WTC11 (cell line): ENCODE measurements at regions not wholly inside any gene's neighbourhood (a gene's known extent, or its start where the extent isn't known, plus 50 kb on each side); places are given as distances from the start of the nearest gene placed in this dataset.

ENCODE experiments used
- ATAC-seq: fragments of 200-7000 bp; cut with Tn5 transposase; 2 replicates; pipeline ENCODE4 v1.10.0; 2021; ENCODE audit warnings: mild to moderate bottlenecking, moderate library complexity
- CTCF ChIA-PET: fragments of 300-600 bp; sonication (Branson Sonifier 250); formaldehyde crosslinking; loops from one replicate; lab custom pipeline; 2021; ENCODE audit warnings: antibody characterized with exemption; lab: Charles Lee
- POLR2A ChIA-PET: fragments of 350-600 bp; sonication (Branson Sonifier 250); formaldehyde crosslinking; loops from one replicate; lab custom pipeline; 2021; ENCODE audit warnings: antibody characterized with exemption; lab: Charles Lee
- DNase-seq: peaks from one replicate; pipeline ENCODE4 v3.0.0; 2021; ENCODE audit warnings: low spot score
- H3K27ac Mint-ChIP-seq: 2 replicates; pipeline ENCODE4 v1.8.0; 2021; ENCODE audit warnings: mixed read lengths
- H3K27me3 Mint-ChIP-seq: 2 replicates; pipeline ENCODE4 v1.8.0; 2021; ENCODE audit warnings: low read depth, mild to moderate bottlenecking, moderate library complexity, mixed read lengths
- H3K36me3 Mint-ChIP-seq: 2 replicates; pipeline ENCODE4 v1.8.0; 2021; ENCODE audit warnings: mixed read lengths
- H3K4me1 Mint-ChIP-seq: 2 replicates; pipeline ENCODE4 v1.8.0; 2022; ENCODE audit warnings: mixed read lengths
- H3K4me3 Mint-ChIP-seq: 2 replicates; pipeline ENCODE4 v1.8.0; 2021; ENCODE audit warnings: mild to moderate bottlenecking, moderate library complexity, mixed read lengths
- H3K9me3 Mint-ChIP-seq: 2 replicates; pipeline ENCODE4 v1.8.0; 2021; ENCODE audit warnings: mixed read lengths
- ATF1 ChIP-seq: sonication (generic); formaldehyde crosslinking; IDR thresholded peaks from 2 replicates; pipeline ENCODE4 v1.8.1; 2023; ENCODE audit warnings: mild to moderate bottlenecking, moderate library complexity, missing genetic modification reagents
- CBFB ChIP-seq: sonication (generic); formaldehyde crosslinking; IDR thresholded peaks from 2 replicates; pipeline ENCODE4 v1.8.1; 2022; ENCODE audit warnings: mild to moderate bottlenecking, low read depth, missing genetic modification reagents
- ELF4 ChIP-seq: sonication (generic); formaldehyde crosslinking; IDR thresholded peaks from 2 replicates; pipeline ENCODE4 v1.8.1; 2022; ENCODE audit warnings: low read depth, mild to moderate bottlenecking, moderate library complexity, missing genetic modification reagents
- FOXJ3 ChIP-seq: sonication (generic); formaldehyde crosslinking; IDR thresholded peaks from 2 replicates; pipeline ENCODE4 v1.9.0; 2021; ENCODE audit warnings: missing genetic modification reagents, mild to moderate bottlenecking, borderline replicate concordance
- GRHL2 ChIP-seq: fragments of 250-450 bp; sonication (Bioruptor Pico); IDR thresholded peaks from 2 replicates; pipeline ENCODE4 v1.8.0; 2022; ENCODE audit warnings: mild to moderate bottlenecking, moderate library complexity; ENCODE audit not compliant: insufficient replicate concordance, severe bottlenecking
- JAZF1 ChIP-seq: fragments of 250-450 bp; sonication (Bioruptor Pico); IDR thresholded peaks from 2 replicates; pipeline ENCODE4 v1.9.0; 2021; ENCODE audit warnings: moderate library complexity, mild to moderate bottlenecking, inconsistent platforms
- NR1H2 ChIP-seq: sonication (generic); formaldehyde crosslinking; IDR thresholded peaks from 2 replicates; pipeline ENCODE4 v1.9.0; 2021; ENCODE audit warnings: mild to moderate bottlenecking, moderate library complexity, missing genetic modification reagents
- OVOL2 ChIP-seq: fragments of 250-450 bp; sonication (Bioruptor Pico); IDR thresholded peaks from 2 replicates; pipeline ENCODE4 v1.9.0; 2021; ENCODE audit warnings: mild to moderate bottlenecking, borderline replicate concordance
- ZNF263 ChIP-seq: sonication (generic); formaldehyde crosslinking; IDR thresholded peaks from 2 replicates; pipeline ENCODE4 v1.8.1; 2022; ENCODE audit warnings: low read depth, mild to moderate bottlenecking, moderate library complexity, missing genetic modification reagents
- ZNF416 ChIP-seq: fragments of 250-450 bp; sonication (Bioruptor Pico); IDR thresholded peaks from 2 replicates; pipeline ENCODE4 v1.9.0; 2021; ENCODE audit warnings: mild to moderate bottlenecking, inconsistent platforms
- TF ChIP-seq, protein P1 (sequence below): fragments of 250-450 bp; sonication (Bioruptor Pico); IDR thresholded peaks from 2 replicates; pipeline ENCODE4 v1.9.0; 2021; ENCODE audit warnings: moderate library complexity, mild to moderate bottlenecking, inconsistent platforms, borderline replicate concordance
- TF ChIP-seq, protein P2 (sequence below): sonication (generic); formaldehyde crosslinking; IDR thresholded peaks from 2 replicates; pipeline ENCODE4 v1.8.1; 2022; ENCODE audit warnings: mild to moderate bottlenecking, missing genetic modification reagents, moderate library complexity, borderline replicate concordance
- TF ChIP-seq, protein P3 (sequence below): fragments of 250-450 bp; sonication (Bioruptor Pico); IDR thresholded peaks from 2 replicates; pipeline ENCODE4 v1.9.0; 2021; ENCODE audit warnings: mild to moderate bottlenecking
- TF ChIP-seq, protein P4 (sequence below): sonication (generic); formaldehyde crosslinking; IDR thresholded peaks from 2 replicates; pipeline ENCODE4 v1.8.1; 2023; ENCODE audit warnings: mild to moderate bottlenecking, missing genetic modification reagents, moderate library complexity
- TF ChIP-seq, protein P5 (sequence below): sonication (generic); formaldehyde crosslinking; IDR thresholded peaks from 2 replicates; pipeline ENCODE4 v1.8.1; 2023; ENCODE audit warnings: mild to moderate bottlenecking, missing genetic modification reagents, moderate library complexity
- TF ChIP-seq, protein P6 (sequence below): fragments of 250-450 bp; sonication (Bioruptor Pico); IDR thresholded peaks from 2 replicates; pipeline ENCODE4 v1.9.0; 2021; ENCODE audit warnings: mild to moderate bottlenecking, borderline replicate concordance
- TF ChIP-seq, protein P7 (sequence below): sonication (generic); formaldehyde crosslinking; IDR thresholded peaks from 2 replicates; pipeline ENCODE4 v1.8.0; 2022; ENCODE audit warnings: missing genetic modification reagents

DNA sequence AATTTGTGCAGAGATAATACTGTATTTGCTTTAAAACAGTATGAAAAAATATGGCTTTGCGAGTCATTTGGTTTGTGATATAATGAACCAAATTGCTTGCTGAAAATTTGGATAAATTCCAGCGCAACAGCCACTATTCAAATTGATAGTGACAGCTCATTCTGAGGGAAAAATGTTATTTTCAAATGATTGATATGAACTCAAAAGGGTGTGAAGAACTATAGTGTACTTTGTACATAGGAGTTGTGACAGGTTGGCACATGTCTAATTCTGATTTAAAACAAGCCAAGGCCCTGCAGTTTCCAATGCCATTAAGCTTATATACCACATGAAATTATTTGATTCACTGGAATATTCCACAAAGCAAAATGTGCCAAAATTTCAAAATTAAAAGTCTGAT lies 1628.9 kb upstream of the AGA start:
- ChIA-PET CTCF (no interaction called here), POLR2A (no interaction called here)
- DNase-seq (no peak), ATAC-seq (no peak)
- H3K4me3 Mint-ChIP-seq = no peak overlapping the region
- H3K9me3 Mint-ChIP-seq = peaks cover 7% of the 10 kb centered on the region
- no peaks in the 10 kb centered on the region for H3K27me3 Mint-ChIP-seq
- no peaks in the 10 kb centered on the region for H3K4me1 Mint-ChIP-seq
- no peak overlapping the region for H3K27ac Mint-ChIP-seq
- no peaks in the 10 kb centered on the region for H3K36me3 Mint-ChIP-seq
- no peak for TF ChIP-seq JAZF1
- TF ChIP-seq, protein P1, sequence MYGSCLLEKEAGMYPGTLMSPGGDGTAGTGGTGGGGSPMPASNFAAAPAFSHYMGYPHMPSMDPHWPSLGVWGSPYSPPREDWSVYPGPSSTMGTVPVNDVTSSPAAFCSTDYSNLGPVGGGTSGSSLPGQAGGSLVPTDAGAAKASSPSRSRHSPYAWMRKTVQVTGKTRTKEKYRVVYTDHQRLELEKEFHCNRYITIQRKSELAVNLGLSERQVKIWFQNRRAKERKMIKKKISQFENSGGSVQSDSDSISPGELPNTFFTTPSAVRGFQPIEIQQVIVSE (CRISPR knock-in tag) = no peak
- TF ChIP-seq, protein P2, sequence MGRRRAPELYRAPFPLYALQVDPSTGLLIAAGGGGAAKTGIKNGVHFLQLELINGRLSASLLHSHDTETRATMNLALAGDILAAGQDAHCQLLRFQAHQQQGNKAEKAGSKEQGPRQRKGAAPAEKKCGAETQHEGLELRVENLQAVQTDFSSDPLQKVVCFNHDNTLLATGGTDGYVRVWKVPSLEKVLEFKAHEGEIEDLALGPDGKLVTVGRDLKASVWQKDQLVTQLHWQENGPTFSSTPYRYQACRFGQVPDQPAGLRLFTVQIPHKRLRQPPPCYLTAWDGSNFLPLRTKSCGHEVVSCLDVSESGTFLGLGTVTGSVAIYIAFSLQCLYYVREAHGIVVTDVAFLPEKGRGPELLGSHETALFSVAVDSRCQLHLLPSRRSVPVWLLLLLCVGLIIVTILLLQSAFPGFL (CRISPR knock-in tag) = no peak
- no peak for TF ChIP-seq FOXJ3
- no peak for TF ChIP-seq ATF1 (CRISPR knock-in tag)
- TF ChIP-seq OVOL2 (CRISPR knock-in tag) = no peak
- no peak for TF ChIP-seq ZNF416 (CRISPR knock-in tag)
- TF ChIP-seq ZNF263 (CRISPR knock-in tag) = no peak
- TF ChIP-seq ELF4 (CRISPR knock-in tag) = no peak
- TF ChIP-seq, protein P3, sequence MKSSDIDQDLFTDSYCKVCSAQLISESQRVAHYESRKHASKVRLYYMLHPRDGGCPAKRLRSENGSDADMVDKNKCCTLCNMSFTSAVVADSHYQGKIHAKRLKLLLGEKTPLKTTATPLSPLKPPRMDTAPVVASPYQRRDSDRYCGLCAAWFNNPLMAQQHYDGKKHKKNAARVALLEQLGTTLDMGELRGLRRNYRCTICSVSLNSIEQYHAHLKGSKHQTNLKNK (CRISPR knock-in tag) = no peak
- no peak for TF ChIP-seq NR1H2 (CRISPR knock-in tag)
- TF ChIP-seq, protein P4, sequence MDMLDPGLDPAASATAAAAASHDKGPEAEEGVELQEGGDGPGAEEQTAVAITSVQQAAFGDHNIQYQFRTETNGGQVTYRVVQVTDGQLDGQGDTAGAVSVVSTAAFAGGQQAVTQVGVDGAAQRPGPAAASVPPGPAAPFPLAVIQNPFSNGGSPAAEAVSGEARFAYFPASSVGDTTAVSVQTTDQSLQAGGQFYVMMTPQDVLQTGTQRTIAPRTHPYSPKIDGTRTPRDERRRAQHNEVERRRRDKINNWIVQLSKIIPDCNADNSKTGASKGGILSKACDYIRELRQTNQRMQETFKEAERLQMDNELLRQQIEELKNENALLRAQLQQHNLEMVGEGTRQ (CRISPR knock-in tag) = no peak
- no peak for TF ChIP-seq CBFB (CRISPR knock-in tag)
- TF ChIP-seq, protein P5, sequence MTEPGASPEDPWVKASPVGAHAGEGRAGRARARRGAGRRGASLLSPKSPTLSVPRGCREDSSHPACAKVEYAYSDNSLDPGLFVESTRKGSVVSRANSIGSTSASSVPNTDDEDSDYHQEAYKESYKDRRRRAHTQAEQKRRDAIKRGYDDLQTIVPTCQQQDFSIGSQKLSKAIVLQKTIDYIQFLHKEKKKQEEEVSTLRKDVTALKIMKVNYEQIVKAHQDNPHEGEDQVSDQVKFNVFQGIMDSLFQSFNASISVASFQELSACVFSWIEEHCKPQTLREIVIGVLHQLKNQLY (CRISPR knock-in tag) = no peak
- TF ChIP-seq GRHL2 (CRISPR knock-in tag) = no peak
- TF ChIP-seq, protein P6, sequence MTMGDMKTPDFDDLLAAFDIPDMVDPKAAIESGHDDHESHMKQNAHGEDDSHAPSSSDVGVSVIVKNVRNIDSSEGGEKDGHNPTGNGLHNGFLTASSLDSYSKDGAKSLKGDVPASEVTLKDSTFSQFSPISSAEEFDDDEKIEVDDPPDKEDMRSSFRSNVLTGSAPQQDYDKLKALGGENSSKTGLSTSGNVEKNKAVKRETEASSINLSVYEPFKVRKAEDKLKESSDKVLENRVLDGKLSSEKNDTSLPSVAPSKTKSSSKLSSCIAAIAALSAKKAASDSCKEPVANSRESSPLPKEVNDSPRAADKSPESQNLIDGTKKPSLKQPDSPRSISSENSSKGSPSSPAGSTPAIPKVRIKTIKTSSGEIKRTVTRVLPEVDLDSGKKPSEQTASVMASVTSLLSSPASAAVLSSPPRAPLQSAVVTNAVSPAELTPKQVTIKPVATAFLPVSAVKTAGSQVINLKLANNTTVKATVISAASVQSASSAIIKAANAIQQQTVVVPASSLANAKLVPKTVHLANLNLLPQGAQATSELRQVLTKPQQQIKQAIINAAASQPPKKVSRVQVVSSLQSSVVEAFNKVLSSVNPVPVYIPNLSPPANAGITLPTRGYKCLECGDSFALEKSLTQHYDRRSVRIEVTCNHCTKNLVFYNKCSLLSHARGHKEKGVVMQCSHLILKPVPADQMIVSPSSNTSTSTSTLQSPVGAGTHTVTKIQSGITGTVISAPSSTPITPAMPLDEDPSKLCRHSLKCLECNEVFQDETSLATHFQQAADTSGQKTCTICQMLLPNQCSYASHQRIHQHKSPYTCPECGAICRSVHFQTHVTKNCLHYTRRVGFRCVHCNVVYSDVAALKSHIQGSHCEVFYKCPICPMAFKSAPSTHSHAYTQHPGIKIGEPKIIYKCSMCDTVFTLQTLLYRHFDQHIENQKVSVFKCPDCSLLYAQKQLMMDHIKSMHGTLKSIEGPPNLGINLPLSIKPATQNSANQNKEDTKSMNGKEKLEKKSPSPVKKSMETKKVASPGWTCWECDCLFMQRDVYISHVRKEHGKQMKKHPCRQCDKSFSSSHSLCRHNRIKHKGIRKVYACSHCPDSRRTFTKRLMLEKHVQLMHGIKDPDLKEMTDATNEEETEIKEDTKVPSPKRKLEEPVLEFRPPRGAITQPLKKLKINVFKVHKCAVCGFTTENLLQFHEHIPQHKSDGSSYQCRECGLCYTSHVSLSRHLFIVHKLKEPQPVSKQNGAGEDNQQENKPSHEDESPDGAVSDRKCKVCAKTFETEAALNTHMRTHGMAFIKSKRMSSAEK = no peak
- TF ChIP-seq, protein P7, sequence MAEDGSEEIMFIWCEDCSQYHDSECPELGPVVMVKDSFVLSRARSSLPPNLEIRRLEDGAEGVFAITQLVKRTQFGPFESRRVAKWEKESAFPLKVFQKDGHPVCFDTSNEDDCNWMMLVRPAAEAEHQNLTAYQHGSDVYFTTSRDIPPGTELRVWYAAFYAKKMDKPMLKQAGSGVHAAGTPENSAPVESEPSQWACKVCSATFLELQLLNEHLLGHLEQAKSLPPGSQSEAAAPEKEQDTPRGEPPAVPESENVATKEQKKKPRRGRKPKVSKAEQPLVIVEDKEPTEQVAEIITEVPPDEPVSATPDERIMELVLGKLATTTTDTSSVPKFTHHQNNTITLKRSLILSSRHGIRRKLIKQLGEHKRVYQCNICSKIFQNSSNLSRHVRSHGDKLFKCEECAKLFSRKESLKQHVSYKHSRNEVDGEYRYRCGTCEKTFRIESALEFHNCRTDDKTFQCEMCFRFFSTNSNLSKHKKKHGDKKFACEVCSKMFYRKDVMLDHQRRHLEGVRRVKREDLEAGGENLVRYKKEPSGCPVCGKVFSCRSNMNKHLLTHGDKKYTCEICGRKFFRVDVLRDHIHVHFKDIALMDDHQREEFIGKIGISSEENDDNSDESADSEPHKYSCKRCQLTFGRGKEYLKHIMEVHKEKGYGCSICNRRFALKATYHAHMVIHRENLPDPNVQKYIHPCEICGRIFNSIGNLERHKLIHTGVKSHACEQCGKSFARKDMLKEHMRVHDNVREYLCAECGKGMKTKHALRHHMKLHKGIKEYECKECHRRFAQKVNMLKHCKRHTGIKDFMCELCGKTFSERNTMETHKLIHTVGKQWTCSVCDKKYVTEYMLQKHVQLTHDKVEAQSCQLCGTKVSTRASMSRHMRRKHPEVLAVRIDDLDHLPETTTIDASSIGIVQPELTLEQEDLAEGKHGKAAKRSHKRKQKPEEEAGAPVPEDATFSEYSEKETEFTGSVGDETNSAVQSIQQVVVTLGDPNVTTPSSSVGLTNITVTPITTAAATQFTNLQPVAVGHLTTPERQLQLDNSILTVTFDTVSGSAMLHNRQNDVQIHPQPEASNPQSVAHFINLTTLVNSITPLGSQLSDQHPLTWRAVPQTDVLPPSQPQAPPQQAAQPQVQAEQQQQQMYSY (CRISPR knock-in tag) = no peak
